Activated naive CD8-positive, alpha-beta T cell treated with anti-CD3 and anti-CD28 coated beads for 36 hours (primary cell): ENCODE measurements at regions not wholly inside any gene's neighbourhood (a gene's known extent, or its start where the extent isn't known, plus 50 kb on each side); places are given as distances from the start of the nearest gene placed in this dataset.

Experiments
- DNase-seq: peaks from one replicate; pipeline ENCODE4 v3.0.0; 2021
- H3K27ac Mint-ChIP-seq: one replicate; pipeline ENCODE4 v1.8.0; 2022; ENCODE audit warnings: mild to moderate bottlenecking, moderate library complexity, mixed read lengths
- H3K27me3 Mint-ChIP-seq: one replicate; pipeline ENCODE4 v1.8.0; 2022; ENCODE audit warnings: mild to moderate bottlenecking, mixed read lengths
- H3K36me3 Mint-ChIP-seq: one replicate; pipeline ENCODE4 v1.8.0; 2021; ENCODE audit warnings: mild to moderate bottlenecking, mixed read lengths
- H3K4me1 Mint-ChIP-seq: one replicate; pipeline ENCODE4 v1.8.0; 2021; ENCODE audit warnings: mixed read lengths
- H3K4me3 Mint-ChIP-seq: one replicate; pipeline ENCODE4 v1.8.0; 2022; ENCODE audit warnings: mild to moderate bottlenecking, moderate library complexity, mixed read lengths
- H3K9me3 Mint-ChIP-seq: one replicate; pipeline ENCODE4 v1.8.0; 2022; ENCODE audit warnings: mixed read lengths

GRCh38 chr10:2279711-2280110 lies 542.4 kb upstream of the ADARB2 start:
- Mint-ChIP-seq H3K4me1 (no peaks in the 10 kb centered on the region), H3K9me3 (no peaks in the 10 kb centered on the region), H3K4me3 (no peak overlapping the region), H3K27me3 (peaks cover 7% of the 10 kb centered on the region), H3K27ac (no peak overlapping the region), H3K36me3 (no peaks in the 10 kb centered on the region)
- DNase-seq = no peak

GRCh38 chr10:2278363-2278762 lies 541.0 kb upstream of the ADARB2 start:
- Mint-ChIP-seq H3K36me3 (no peaks in the 10 kb centered on the region), H3K9me3 (peaks cover 2% of the 10 kb centered on the region), H3K27ac (no peak overlapping the region), H3K4me1 (no peaks in the 10 kb centered on the region), H3K4me3 (no peak overlapping the region), H3K27me3 (peaks cover 7% of the 10 kb centered on the region)
- DNase-seq = no peak

- Mint-ChIP-seq H3K9me3 (peaks cover 12% of the 10 kb centered on the region), H3K4me3 (no peak overlapping the region), H3K4me1 (no peaks in the 10 kb centered on the region), H3K36me3 (no peaks in the 10 kb centered on the region), H3K27me3 (peaks cover 3% of the 10 kb centered on the region), H3K27ac (no peak overlapping the region)
- no peak for DNase-seq
Measured at GRCh38 chr10:2263561-2263960, 526.2 kb upstream of the ADARB2 start.

- peaks cover 12% of the 10 kb centered on the region for H3K9me3 Mint-ChIP-seq
- H3K27ac Mint-ChIP-seq = no peak overlapping the region
- no peaks in the 10 kb centered on the region for H3K36me3 Mint-ChIP-seq
- no peaks in the 10 kb centered on the region for H3K27me3 Mint-ChIP-seq
- H3K4me3 Mint-ChIP-seq = no peak overlapping the region
- H3K4me1 Mint-ChIP-seq = no peaks in the 10 kb centered on the region
- no peak for DNase-seq
Measured at GRCh38 chr10:2262878-2263277, 525.6 kb upstream of the ADARB2 start.

- no peak overlapping the region for H3K4me3 Mint-ChIP-seq
- H3K9me3 Mint-ChIP-seq = peaks cover 12% of the 10 kb centered on the region
- no peak for DNase-seq
- no peaks in the 10 kb centered on the region for H3K27me3 Mint-ChIP-seq
- H3K4me1 Mint-ChIP-seq = no peaks in the 10 kb centered on the region
- H3K36me3 Mint-ChIP-seq = no peaks in the 10 kb centered on the region
- no peak overlapping the region for H3K27ac Mint-ChIP-seq
Measured at GRCh38 chr10:2262333-2262732, 525.0 kb upstream of the ADARB2 start.

- H3K36me3 Mint-ChIP-seq = no peaks in the 10 kb centered on the region
- H3K4me1 Mint-ChIP-seq = no peaks in the 10 kb centered on the region
- no peak for DNase-seq
- no peaks in the 10 kb centered on the region for H3K27me3 Mint-ChIP-seq
- peaks cover 6% of the 10 kb centered on the region for H3K9me3 Mint-ChIP-seq
- H3K27ac Mint-ChIP-seq = no peak overlapping the region
- H3K4me3 Mint-ChIP-seq = no peak overlapping the region
Measured at GRCh38 chr10:2256241-2256640, 518.9 kb upstream of the ADARB2 start.

GRCh38 chr10:2252096-2252495 lies 514.8 kb upstream of the ADARB2 start:
- Mint-ChIP-seq H3K4me1 (no peaks in the 10 kb centered on the region), H3K27me3 (no peaks in the 10 kb centered on the region), H3K9me3 (peaks cover 2% of the 10 kb centered on the region), H3K4me3 (no peak overlapping the region), H3K36me3 (no peaks in the 10 kb centered on the region), H3K27ac (no peak overlapping the region)
- no peak for DNase-seq

- H3K9me3 Mint-ChIP-seq = peaks cover 2% of the 10 kb centered on the region
- no peaks in the 10 kb centered on the region for H3K27me3 Mint-ChIP-seq
- no peaks in the 10 kb centered on the region for H3K4me1 Mint-ChIP-seq
- DNase-seq = no peak
- H3K4me3 Mint-ChIP-seq = no peak overlapping the region
- no peaks in the 10 kb centered on the region for H3K36me3 Mint-ChIP-seq
- H3K27ac Mint-ChIP-seq = no peak overlapping the region
Measured at GRCh38 chr10:2251631-2252030, 514.3 kb upstream of the ADARB2 start.

GRCh38 chr10:2246747-2247146 lies 509.4 kb upstream of the ADARB2 start:
- H3K4me3 Mint-ChIP-seq = no peak overlapping the region
- no peaks in the 10 kb centered on the region for H3K4me1 Mint-ChIP-seq
- H3K27ac Mint-ChIP-seq = no peak overlapping the region
- no peak for DNase-seq
- H3K36me3 Mint-ChIP-seq = no peaks in the 10 kb centered on the region
- H3K27me3 Mint-ChIP-seq = no peaks in the 10 kb centered on the region
- H3K9me3 Mint-ChIP-seq = no peaks in the 10 kb centered on the region

- H3K36me3 Mint-ChIP-seq = no peaks in the 10 kb centered on the region
- DNase-seq = no peak
- no peaks in the 10 kb centered on the region for H3K9me3 Mint-ChIP-seq
- H3K27ac Mint-ChIP-seq = no peak overlapping the region
- no peaks in the 10 kb centered on the region for H3K4me1 Mint-ChIP-seq
- H3K27me3 Mint-ChIP-seq = no peaks in the 10 kb centered on the region
- no peak overlapping the region for H3K4me3 Mint-ChIP-seq
Measured at GRCh38 chr10:2245580-2245979, 508.3 kb upstream of the ADARB2 start.

GRCh38 chr10:2244471-2244870 lies 507.1 kb upstream of the ADARB2 start:
- Mint-ChIP-seq H3K27ac (no peak overlapping the region), H3K4me1 (no peaks in the 10 kb centered on the region), H3K9me3 (no peaks in the 10 kb centered on the region), H3K4me3 (no peak overlapping the region), H3K27me3 (no peaks in the 10 kb centered on the region), H3K36me3 (no peaks in the 10 kb centered on the region)
- no peak for DNase-seq

GRCh38 chr10:2236876-2237275 lies 499.6 kb upstream of the ADARB2 start:
- H3K9me3 Mint-ChIP-seq = no peaks in the 10 kb centered on the region
- peaks cover 3% of the 10 kb centered on the region for H3K27me3 Mint-ChIP-seq
- no peak overlapping the region for H3K27ac Mint-ChIP-seq
- no peak overlapping the region for H3K4me3 Mint-ChIP-seq
- no peaks in the 10 kb centered on the region for H3K36me3 Mint-ChIP-seq
- H3K4me1 Mint-ChIP-seq = no peaks in the 10 kb centered on the region
- DNase-seq = no peak

GRCh38 chr10:2232479-2232878 lies 495.2 kb upstream of the ADARB2 start:
- no peak for DNase-seq
- Mint-ChIP-seq H3K27ac (no peak overlapping the region), H3K9me3 (no peaks in the 10 kb centered on the region), H3K4me1 (no peaks in the 10 kb centered on the region), H3K4me3 (no peak overlapping the region), H3K27me3 (peaks cover 3% of the 10 kb centered on the region), H3K36me3 (no peaks in the 10 kb centered on the region)

- Mint-ChIP-seq H3K4me3 (no peak overlapping the region), H3K27me3 (peaks cover 3% of the 10 kb centered on the region)
Measured at GRCh38 chr10:2230478-2230877, 493.2 kb upstream of the ADARB2 start.

GRCh38 chr10:2228320-2228901 lies 491.1 kb upstream of the ADARB2 start:
- no peaks in the 10 kb centered on the region for H3K9me3 Mint-ChIP-seq
- H3K27me3 Mint-ChIP-seq = no peaks in the 10 kb centered on the region
- no peaks in the 10 kb centered on the region for H3K36me3 Mint-ChIP-seq
- no peak overlapping the region for H3K27ac Mint-ChIP-seq
- no peak overlapping the region for H3K4me3 Mint-ChIP-seq
- no peaks in the 10 kb centered on the region for H3K4me1 Mint-ChIP-seq
- DNase-seq = no peak

More at GRCh38 chr10:2230478-2230877, 493.2 kb upstream of the ADARB2 start:
- Mint-ChIP-seq H3K36me3 (no peaks in the 10 kb centered on the region), H3K4me1 (no peaks in the 10 kb centered on the region), H3K9me3 (no peaks in the 10 kb centered on the region), H3K27ac (no peak overlapping the region)
- no peak for DNase-seq

- Mint-ChIP-seq H3K27ac (no peak overlapping the region), H3K9me3 (no peaks in the 10 kb centered on the region), H3K36me3 (no peaks in the 10 kb centered on the region)
Measured at GRCh38 chr10:2225609-2226008, 488.3 kb upstream of the ADARB2 start.

More at GRCh38 chr10:2225609-2226008, 488.3 kb upstream of the ADARB2 start:
- Mint-ChIP-seq H3K27me3 (no peaks in the 10 kb centered on the region), H3K4me3 (no peak overlapping the region), H3K4me1 (no peaks in the 10 kb centered on the region)
- no peak for DNase-seq
